ENCODE measurements at regions not wholly inside any gene's neighbourhood (a gene's known extent, or its start where the extent isn't known, plus 50 kb on each side); places are given as distances from the start of the nearest gene placed in this dataset.

- TF ChIP-seq CTCF (IDR thresholded peaks at IDR 0.05), result no peak
- intact Hi-C loops (cut with DNase I, micrococcal nuclease), result no loop called here
- no peaks in the 10 kb centered on the region for H3K9me3 ChIP-seq
- DNase-seq (no peak), ATAC-seq (no peak)
- no peak overlapping the region for H3K4me3 ChIP-seq
- H3K4me1 ChIP-seq (ENCODE audit: low read depth), result no peaks in the 10 kb centered on the region
- H3K36me3 ChIP-seq (ENCODE audit: low read depth), result no peaks in the 10 kb centered on the region
These were observed 217.5 kb upstream of the RIOK2 start for GRCh38 chr5:97400537-97400936.

- no peak for ATAC-seq
These were observed 222.9 kb upstream of the RIOK2 start for GRCh38 chr5:97405941-97406340.

GRCh38 chr5:97406946-97407676, 224.1 kb upstream of the RIOK2 start:
- DNase-seq (peak in 1 of 3 donors; percentile 38), ATAC-seq (no peak)
- no peaks in the 10 kb centered on the region for H3K36me3 ChIP-seq (ENCODE audit: low read depth)
- intact Hi-C loops (cut with DNase I, micrococcal nuclease), result no loop called here
- TF ChIP-seq CTCF (IDR thresholded peaks at IDR 0.05), result no peak
- no peaks in the 10 kb centered on the region for H3K4me1 ChIP-seq (ENCODE audit: low read depth)
- H3K9me3 ChIP-seq, result no peaks in the 10 kb centered on the region
- H3K4me3 ChIP-seq, result no peak overlapping the region

More at GRCh38 chr5:97405941-97406340, 222.9 kb upstream of the RIOK2 start:
- DNase-seq, result no peak
- Histone ChIP-seq H3K4me3 (no peak overlapping the region), H3K4me1 (ENCODE audit: low read depth) (no peaks in the 10 kb centered on the region), H3K9me3 (no peaks in the 10 kb centered on the region), H3K36me3 (ENCODE audit: low read depth) (no peaks in the 10 kb centered on the region)
- no peak for TF ChIP-seq CTCF (IDR thresholded peaks at IDR 0.05)
- intact Hi-C loops (cut with DNase I, micrococcal nuclease), result no loop called here

- no peaks in the 10 kb centered on the region for H3K9me3 ChIP-seq
- H3K36me3 ChIP-seq (ENCODE audit: low read depth), result no peaks in the 10 kb centered on the region
- intact Hi-C loops (cut with DNase I, micrococcal nuclease), result no loop called here
- H3K4me3 ChIP-seq, result no peak overlapping the region
- DNase-seq, result peak in 1 of 3 donors; percentile 26
- H3K4me1 ChIP-seq (ENCODE audit: low read depth), result no peaks in the 10 kb centered on the region
- no peak for TF ChIP-seq CTCF (IDR thresholded peaks at IDR 0.05)
- ATAC-seq, result no peak
These were observed 225.3 kb upstream of the RIOK2 start for GRCh38 chr5:97408331-97408730.

GRCh38 chr5:97412959-97413358, 229.9 kb upstream of the RIOK2 start:
- ATAC-seq (no peak), DNase-seq (no peak)
- no peak overlapping the region for H3K4me3 ChIP-seq
- intact Hi-C loops (cut with DNase I, micrococcal nuclease), result no loop called here
- no peaks in the 10 kb centered on the region for H3K4me1 ChIP-seq (ENCODE audit: low read depth)
- no peaks in the 10 kb centered on the region for H3K9me3 ChIP-seq
- no peak for TF ChIP-seq CTCF (IDR thresholded peaks at IDR 0.05)
- H3K36me3 ChIP-seq (ENCODE audit: low read depth), result no peaks in the 10 kb centered on the region
